K562 (cell line): ENCODE measurements at regions not wholly inside any gene's neighbourhood (a gene's known extent, or its start where the extent isn't known, plus 50 kb on each side); places are given as distances from the start of the nearest gene placed in this dataset.

Experiments used
- ARID3A ChIP-seq: IDR thresholded peaks from 2 replicates; pipeline ENCODE4 v1.6.1; 2012; ENCODE audit warnings: low read depth, low read length, improper control_type of control experiment, borderline replicate concordance
- C11orf30 ChIP-seq: fragments of 450-650 bp; IDR thresholded peaks from 2 replicates; pipeline ENCODE4 v1.6.1; 2016; ENCODE audit warnings: low read depth, mild to moderate bottlenecking
- CBX3 ChIP-seq, 2 experiments: IDR thresholded peaks; 1 replicate in 1 of 2; 2 replicates in 1 of 2; pipeline ENCODE4 v1.6.1; 2012; ENCODE audit warnings: inconsistent platforms in 2 of 2, low read length in 2 of 2, borderline replicate concordance in 1 of 2, control low read depth in 1 of 2
- FOXP4 ChIP-seq: sonication (generic); formaldehyde crosslinking; IDR thresholded peaks from 2 replicates; pipeline ENCODE4 v1.8.0; 2022; ENCODE audit warnings: mild to moderate bottlenecking, missing genetic modification reagents, borderline replicate concordance
- GABPA ChIP-seq: fragments of 200-800 bp; sonication (Bioruptor generic); conservative IDR thresholded peaks from 2 replicates; pipeline ENCODE4 v1.6.1; 2016; ENCODE audit warnings: low read depth, missing genetic modification characterization, missing compliant biosample characterization
- HNRNPK ChIP-seq: fragments of 200-400 bp; formaldehyde crosslinking; IDR thresholded peaks from one replicate; pipeline ENCODE4 v1.6.1; 2018; ENCODE audit warnings: mild to moderate bottlenecking, low read depth, low read length; ENCODE audit not compliant: poor library complexity, severe bottlenecking
- KDM4B ChIP-seq, 2 experiments: fragments of 450-650 bp in 1 of 2; sonication (generic) in 1 of 2; IDR thresholded peaks; 2 replicates each; pipeline ENCODE4 v1.6.1; 2016 to 2017; ENCODE audit warnings: borderline replicate concordance in 2 of 2, antibody characterized with exemption in 1 of 2, low read depth in 1 of 2, mild to moderate bottlenecking in 1 of 2
- NELFE ChIP-seq: IDR thresholded peaks from 2 replicates; pipeline ENCODE4 v1.6.1; 2011; ENCODE audit warnings: mild to moderate bottlenecking; ENCODE audit not compliant: insufficient read depth, insufficient read length
- NFXL1 ChIP-seq: fragments of 450-650 bp; formaldehyde crosslinking; IDR thresholded peaks from 2 replicates; pipeline ENCODE4 v1.4.0; 2021; ENCODE audit warnings: mild to moderate bottlenecking
- POLR2B ChIP-seq: fragments of 450-650 bp; IDR thresholded peaks from 2 replicates; pipeline ENCODE4 v1.6.1; 2018; ENCODE audit warnings: low read depth; ENCODE audit not compliant: partially characterized antibody
- RCOR1 ChIP-seq, 2 experiments: IDR thresholded peaks; 2 replicates each; pipeline ENCODE4 v1.6.1; 2012; ENCODE audit warnings: low read depth in 2 of 2, low read length in 2 of 2, borderline replicate concordance in 1 of 2, improper control_type of control experiment in 1 of 2
- SFPQ ChIP-seq: fragments of 200-400 bp; formaldehyde crosslinking; IDR thresholded peaks from 2 replicates; pipeline ENCODE4 v1.6.1; 2017; ENCODE audit warnings: mild to moderate bottlenecking, low read depth, low read length, moderate library complexity
- ZC3H4 ChIP-seq: sonication (generic); formaldehyde crosslinking; IDR thresholded peaks from 2 replicates; pipeline ENCODE4 v1.9.0; 2021; ENCODE audit warnings: missing genetic modification reagents, borderline replicate concordance
- ZNF512 ChIP-seq: IDR thresholded peaks from 2 replicates; pipeline ENCODE4 v1.6.1; 2016; ENCODE audit warnings: missing genetic modification characterization, missing compliant biosample characterization
- TF ChIP-seq, protein P1 (sequence below): fragments of 450-650 bp; formaldehyde crosslinking; IDR thresholded peaks from 2 replicates; pipeline ENCODE4 v1.4.0; 2020; ENCODE audit warnings: mild to moderate bottlenecking, moderate library complexity

DNA sequence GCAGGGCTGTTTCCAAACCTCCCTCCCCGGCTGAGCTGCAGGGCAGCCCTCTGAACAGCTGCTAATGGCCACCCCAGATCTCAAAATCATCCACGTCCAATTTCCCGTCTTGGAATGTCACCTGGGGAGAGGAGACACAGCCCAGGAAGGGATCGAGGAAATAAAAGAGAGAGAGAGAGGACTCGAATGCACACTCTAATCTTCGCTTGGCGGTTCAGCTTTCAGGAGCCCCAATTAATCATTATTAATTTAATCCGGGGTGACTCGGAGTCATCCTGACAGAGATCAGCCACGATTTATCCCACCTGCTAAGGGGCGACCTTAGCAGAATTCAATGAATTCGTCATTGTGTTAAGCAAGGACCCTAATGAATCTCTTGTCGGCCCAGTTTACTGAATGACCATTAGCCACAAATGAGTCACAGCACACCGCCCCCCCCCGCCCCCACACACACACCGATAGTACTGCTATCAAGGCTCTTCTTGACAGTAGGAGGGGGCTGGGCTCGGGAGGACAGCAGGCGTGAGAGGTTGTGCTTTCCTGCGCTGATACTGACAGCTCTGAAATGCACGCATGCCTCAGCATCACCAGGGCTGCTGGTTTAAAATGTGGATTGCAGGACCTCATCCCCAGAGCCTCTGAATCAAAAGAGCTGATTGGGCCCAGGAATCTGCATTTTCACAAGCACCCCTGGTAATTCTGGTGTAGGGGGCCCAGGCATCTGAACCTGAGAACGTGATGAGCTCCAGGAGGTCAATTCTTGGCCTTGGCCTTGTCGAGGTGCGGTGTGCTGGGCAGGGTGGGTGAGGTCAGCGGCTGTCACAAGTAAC, 190.0 kb upstream of the CIBAR2 start (continued):
- no peak for TF ChIP-seq HNRNPK
- peak in 1 of 2 experiments; percentile 26; a peak in 1 of 3 replicates for TF ChIP-seq CBX3 (IDR thresholded peaks at IDR 0.05; ENCODE audit: borderline replicate concordance in 1 of 2, low read length in 2 of 2)
- no peak for TF ChIP-seq NELFE
- TF ChIP-seq POLR2B = no peak
- no peak for TF ChIP-seq C11orf30
- TF ChIP-seq NFXL1 = no peak
- TF ChIP-seq, protein P1, sequence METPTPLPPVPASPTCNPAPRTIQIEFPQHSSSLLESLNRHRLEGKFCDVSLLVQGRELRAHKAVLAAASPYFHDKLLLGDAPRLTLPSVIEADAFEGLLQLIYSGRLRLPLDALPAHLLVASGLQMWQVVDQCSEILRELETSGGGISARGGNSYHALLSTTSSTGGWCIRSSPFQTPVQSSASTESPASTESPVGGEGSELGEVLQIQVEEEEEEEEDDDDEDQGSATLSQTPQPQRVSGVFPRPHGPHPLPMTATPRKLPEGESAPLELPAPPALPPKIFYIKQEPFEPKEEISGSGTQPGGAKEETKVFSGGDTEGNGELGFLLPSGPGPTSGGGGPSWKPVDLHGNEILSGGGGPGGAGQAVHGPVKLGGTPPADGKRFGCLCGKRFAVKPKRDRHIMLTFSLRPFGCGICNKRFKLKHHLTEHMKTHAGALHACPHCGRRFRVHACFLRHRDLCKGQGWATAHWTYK (CRISPR knock-in tag) = 0 out of 2 replicates have a peak, but pooled peaks have one; percentile 46
- TF ChIP-seq ZC3H4 (CRISPR knock-in tag) = no peak
- no peak for TF ChIP-seq FOXP4
- TF ChIP-seq ZNF512 (tag) = no peak
- no peak for TF ChIP-seq SFPQ
- TF ChIP-seq ARID3A = peak; percentile 54; the same call in 1 of the 2 replicates
- 0 out of 4 replicates have a peak, but pooled peaks of 1 of the 2 experiments have one; percentile 38 for TF ChIP-seq KDM4B (IDR thresholded peaks at IDR 0.05; ENCODE audit: borderline replicate concordance in 2 of 2, low read depth in 1 of 2)
- TF ChIP-seq GABPA (tag) = peak; percentile 25; the same call in 1 of the 2 replicates
- peak; percentile 56 to 86; a peak in 3 of 4 replicates for TF ChIP-seq RCOR1 (IDR thresholded peaks at IDR 0.05; ENCODE audit: borderline replicate concordance in 1 of 2, low read depth in 2 of 2, low read length in 2 of 2)
